GM18499 (cell line): ENCODE measurements at regions not wholly inside any gene's neighbourhood (a gene's known extent, or its start where the extent isn't known, plus 50 kb on each side); places are given as distances from the start of the nearest gene placed in this dataset.

Source experiments
- ATAC-seq: cut with Tn5 transposase; IDR thresholded peaks from one replicate; pipeline ENCODE4 v1.9.1; 2021; ENCODE audit warnings: moderate number of reproducible peaks; ENCODE audit not compliant: insufficient read depth, unreplicated experiment

DNA sequence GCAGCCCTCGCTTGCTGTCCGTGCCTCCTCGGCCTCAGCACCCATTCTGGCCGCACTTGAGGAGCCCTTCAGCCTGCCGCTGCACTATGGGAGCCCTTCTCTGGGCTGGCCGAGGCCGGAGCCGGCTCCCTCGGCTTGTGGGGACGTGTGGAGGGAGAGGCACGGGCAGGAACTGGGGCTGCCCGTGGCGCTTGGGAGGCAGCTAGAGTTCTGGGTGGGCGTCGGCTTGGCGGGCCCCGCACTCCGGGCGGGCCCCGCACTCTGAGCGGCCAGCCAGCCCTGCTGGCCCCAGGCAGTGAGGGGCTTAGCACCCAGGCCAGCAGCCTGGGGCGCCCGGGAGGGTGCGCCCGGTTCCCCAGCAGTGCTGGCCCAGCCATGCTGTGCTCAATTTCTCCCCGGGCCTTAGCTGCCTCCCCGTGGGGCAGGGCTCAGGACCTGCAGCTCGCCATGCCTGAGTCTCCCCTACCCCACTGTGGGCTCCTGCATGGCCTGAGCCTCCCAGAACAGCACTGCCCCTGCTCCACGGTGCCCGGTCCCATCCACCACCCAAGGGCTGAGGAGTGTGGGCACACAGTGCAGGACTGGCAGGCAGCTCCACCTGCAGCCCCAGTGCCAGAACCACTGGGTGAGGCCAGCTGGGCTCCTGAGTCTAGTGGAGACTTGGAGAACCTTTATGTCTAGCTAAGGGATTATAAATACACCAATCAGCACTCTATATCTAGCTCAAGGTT is 240.0 kb upstream of the PRR20A start:
- no peak for ATAC-seq

DNA sequence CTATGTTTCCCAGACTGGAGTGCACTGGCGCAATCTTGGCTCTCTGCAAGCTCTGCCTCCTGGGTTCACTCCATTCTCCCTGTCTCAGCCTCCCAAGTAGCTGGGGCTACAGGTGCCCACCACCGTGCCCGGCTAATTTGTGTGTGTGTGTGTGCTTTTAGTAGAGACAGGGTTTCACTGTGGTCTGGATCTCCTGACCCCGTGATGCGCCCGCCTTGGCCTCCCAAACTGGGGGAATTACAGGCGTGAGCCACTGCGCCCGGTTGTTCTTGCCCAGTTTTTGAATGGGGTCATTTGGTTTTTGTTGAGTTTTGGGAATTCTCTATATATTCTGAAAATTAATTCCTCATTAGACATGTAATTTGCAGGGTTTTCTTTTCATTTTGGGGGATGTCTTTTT is 238.4 kb upstream of the PRR20A start:
- ATAC-seq, result no peak

DNA sequence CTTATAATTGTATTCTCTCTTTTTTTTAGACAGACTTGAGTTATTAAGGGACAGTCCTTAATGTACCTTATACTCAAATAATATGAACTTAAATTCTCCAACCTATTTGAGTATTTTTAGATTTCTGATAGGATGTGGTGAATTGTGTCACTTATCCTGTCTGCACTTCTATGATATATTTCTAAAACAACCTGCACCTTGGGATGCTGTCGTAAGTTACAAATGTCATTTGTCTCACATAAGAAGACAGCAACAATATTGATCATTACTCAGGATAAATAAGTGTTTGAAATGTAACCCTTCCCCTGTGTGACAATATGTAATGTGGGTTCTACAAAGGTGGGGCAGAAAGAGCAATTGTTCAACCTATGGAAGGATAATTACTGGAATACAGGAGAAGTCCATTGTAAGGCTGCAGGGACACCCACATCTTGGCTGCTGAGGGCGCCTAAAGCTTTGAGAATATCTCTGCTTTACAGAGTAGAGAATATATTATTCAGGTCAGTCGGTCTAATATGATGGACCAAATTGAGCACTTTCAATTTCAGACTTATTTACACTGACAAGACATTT is 236.9 kb upstream of the PRR20A start:
- no peak for ATAC-seq

DNA sequence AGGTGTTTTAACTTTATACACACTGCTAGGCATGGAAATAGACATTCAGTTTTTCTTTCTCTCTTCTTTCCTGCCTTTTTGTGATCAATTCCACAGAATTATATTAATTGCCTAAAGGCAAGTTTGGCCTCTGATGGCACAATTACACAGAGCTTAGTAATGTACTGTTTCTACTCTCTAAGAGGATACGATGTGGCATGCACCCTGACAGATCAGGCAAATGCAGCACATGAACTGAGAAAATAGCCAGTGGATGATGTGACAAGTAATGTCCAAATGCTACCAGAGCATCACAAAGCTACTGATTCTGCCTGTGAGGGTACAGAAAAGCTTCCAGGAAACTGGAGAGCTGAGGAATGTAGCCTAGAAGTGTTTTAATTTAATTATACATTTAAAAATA is 233.8 kb upstream of the PRR20A start:
- no peak for ATAC-seq

DNA sequence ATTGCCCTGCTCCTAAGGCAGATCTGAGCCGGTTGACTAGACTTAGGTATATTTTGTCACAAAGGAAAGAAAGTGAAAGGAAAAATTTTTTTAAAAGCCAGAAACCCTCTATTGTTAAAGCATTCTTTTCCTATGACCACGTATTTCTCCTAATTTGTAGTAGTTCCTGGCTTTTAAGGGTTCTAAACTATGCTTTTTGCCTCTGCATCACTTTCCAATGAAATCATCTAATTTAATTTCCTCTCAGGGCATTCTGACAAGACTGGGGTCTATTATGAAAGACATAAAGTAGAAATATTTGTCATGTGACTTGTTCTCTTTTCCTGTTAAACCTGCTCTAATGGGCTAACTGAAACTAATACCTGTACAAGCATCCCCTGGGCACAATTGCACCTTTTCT is 233.0 kb upstream of the PRR20A start:
- no peak for ATAC-seq

DNA sequence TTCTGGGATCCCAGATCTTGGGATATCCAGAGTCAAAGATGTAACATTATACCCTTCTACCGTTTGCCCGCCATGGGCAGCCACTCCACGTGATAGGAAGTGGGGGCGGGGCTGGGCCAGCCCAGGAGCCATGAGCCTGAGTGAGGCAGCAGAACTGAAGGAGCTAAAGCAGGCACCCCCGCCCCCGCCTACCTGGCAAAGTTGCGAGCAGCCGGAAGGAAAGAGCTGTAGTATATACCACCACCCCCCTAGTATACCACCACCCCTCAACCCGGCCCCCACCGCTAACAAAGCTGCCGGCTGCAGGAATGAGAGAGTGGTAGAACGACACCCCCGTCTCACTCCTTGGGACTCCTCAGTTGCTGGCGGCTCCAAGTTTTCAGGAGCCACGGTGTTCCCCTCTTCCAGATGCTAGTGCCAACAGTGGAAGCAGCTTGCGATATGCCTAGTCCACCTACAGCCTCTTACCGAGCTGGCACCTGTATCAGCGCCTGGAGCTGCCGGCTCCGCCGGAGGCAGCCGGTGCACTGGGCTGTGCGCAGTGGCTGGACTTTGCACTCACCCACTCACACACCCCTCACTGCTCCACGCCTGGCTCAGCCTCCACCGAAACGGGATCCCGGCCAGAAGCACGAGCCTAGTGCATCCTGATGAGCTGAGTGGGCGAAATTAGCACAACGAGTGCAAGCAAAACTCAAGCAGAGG is 230.7 kb upstream of the PRR20A start:
- no peak for ATAC-seq

DNA sequence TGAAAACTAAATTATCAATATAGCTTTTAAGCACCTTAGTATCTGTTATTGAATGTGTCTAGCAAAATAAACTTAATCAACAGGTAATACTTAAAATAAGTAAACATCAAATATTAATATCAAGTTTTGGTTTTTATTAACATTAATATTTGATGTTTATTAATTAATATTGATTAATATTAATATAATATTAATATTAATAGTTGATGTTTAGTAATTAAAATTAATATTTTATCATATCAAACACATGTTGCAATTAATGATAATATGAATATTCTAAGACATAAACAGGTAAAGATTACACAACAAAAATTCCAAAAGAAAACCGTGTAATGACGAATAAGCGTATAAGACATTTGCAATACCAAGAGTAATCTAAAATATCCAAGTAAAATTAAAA is 222.8 kb upstream of the PRR20A start:
- ATAC-seq, result no peak

DNA sequence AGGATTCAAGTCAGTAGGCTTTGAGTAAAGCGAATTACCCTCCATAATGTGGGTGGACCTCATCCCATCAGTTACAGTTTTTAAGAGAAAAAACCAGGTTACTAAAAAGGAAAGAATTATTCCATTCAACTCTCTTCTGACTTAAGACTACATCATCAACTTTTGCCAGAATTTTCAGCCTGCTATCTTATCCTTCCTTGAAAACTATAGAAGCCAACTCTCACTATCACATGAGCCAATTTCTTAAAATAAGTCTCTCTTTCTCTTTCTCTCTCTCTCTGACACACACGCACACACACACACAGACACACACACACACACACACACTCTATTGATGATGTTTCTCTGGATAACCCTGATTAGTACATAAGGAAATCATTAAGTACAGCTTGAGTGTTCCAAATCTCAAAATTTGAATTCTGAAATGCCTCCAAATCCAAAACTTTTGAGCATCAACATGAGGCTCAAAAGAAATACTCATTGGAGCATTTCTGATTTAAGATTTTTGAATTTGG is 217.0 kb upstream of the PRR20A start:
- ATAC-seq, result no peak

DNA sequence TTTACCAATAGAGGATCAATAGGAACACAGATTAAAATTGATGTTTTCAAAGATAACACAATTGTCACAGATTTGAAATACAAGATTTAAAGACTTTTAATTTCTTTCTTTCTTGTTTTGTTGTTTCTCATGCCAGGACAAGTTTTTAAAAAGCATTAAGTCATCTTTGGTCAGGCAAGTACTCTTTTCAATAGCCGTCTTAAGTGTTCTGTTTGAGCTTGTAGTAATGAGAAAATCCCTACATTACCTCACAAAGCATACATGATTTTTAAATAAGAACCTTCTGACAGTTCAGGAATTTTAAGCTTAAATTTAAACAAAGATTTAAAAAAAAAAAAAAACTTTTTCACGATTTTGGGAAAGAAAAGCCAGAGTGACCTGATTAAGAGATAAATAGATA is 216.3 kb upstream of the PRR20A start:
- no peak for ATAC-seq

DNA sequence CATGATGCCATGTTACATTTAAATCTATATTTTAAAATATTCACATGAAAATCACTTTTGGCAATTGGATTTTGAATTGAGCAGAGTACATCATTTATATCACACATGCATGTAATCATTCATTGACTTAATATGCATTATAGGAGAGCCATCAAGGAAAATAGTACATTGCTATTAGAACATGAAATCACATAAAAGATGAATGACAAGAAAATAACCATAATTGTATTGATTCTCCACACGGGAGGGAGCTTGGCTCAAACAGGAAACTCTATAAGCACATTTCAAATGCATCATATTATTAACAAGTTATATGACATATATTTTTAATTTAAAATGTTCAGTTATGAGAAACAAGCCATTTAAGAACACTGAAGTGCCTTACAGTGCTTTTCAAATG is 208.6 kb upstream of the PRR20A start:
- ATAC-seq, result no peak

DNA sequence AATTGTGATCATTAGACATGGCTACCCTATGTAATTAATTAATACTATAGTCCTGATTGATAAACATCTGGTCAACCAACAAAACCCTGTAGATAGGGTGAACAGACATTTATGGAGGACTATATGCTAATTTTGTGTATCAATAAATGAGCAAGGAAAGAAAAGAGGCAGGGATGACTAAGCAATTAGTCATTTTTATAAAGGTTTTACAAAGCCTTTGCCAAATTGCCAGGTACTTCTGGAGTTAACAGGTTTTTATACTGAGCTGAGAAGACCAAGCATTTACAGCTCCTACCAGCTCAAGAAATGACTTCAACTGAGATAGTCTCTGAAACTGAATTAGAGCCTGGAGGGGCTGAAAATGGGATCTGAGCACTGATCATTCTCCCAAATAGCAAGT is 186.8 kb upstream of the PRR20A start:
- no peak for ATAC-seq

DNA sequence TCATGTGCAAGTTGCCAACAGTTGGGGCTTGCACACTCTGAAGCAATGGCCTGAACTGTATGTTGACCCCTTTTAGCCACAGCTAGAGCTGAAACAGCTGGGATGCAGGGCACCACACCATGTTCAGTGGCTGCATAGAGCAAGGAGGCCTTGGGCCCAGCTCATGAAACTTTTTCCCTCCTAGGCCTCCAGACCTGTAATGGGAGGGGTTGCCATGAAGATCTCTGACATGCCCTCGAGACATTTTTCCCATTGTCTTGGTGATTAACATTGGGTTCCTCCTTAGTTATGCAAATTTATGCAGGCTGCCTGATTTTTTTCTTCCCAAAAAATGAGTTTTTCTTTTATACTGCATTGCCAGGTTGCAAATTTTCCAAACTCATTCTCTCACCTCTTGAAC is 165.1 kb upstream of the PRR20A start:
- ATAC-seq, result no peak

DNA sequence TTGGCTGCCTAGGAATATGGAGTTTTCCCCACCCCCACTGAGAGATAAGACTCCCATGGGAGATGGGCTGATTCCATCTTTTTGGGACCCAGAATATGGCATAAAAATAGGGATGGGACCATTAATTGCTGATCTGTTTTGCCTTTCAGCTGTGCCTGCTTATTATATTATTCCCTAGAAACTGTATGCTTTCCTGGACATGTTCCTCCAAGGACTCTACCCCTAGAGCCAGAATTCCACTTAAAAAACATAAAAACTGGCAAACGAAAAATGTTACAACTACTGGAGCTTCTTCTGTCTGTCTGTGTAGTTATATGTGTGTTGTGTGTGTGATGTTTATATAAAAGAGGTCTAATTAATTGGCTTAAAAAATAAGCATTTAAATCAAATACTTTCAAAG is 159.9 kb upstream of the PRR20A start:
- no peak for ATAC-seq

DNA sequence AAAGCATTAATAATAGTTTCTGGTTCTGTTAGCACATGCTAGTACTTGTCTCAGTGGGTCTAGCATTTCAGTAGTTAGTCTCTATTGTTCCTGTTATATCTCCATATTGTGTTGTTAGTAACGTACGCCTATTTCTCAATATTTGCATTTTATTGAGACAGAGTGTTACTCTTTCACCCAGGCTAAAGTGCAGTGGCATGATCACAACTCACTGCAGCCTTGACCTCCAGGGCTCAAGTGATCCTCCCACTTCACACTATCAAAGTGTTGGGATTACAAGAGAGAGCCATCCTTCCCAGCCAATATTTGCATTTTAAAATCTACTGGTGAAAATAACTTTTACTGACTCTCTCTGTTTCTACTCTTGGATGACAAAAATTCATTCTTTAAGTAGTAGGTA is 154.6 kb upstream of the PRR20A start:
- no peak for ATAC-seq

DNA sequence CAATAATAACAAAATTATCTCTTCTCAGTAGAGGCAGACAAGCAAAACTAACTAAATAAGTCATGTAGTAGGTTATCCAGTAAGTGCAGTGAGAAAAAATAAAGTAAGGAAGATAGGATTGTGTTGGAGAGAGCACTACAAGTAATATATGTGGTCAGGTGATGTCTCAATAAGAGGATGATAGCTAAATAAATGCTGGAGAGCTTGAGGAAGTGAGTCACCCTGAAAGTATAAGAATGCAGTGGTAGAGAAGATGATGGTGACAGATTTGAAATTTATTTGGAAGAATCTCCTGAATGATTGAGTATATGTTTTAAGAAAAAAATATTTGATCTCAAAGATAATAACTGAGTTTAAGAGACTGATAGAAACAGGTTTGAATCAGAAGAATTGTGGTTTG is 152.2 kb upstream of the PRR20A start:
- ATAC-seq, result no peak

DNA sequence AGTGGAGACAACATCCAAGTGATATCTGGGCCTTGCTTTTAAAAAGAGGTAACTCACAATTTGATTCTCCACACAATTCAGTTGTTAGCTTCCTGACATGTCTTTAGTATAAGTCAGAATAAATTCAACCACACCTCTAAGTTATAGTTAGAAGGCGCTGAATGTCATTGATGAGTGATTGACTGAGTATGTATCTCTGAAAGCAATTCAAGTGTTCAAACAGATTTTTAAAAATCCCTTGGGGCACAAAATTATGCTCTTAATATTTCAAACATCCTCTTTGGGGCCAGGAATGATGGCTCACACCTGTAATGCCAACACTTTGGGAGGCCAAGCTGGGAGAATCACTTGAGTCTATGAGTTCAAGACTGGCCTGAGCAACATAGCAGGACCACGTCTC is 137.0 kb upstream of the PRR20A start:
- no peak for ATAC-seq

DNA sequence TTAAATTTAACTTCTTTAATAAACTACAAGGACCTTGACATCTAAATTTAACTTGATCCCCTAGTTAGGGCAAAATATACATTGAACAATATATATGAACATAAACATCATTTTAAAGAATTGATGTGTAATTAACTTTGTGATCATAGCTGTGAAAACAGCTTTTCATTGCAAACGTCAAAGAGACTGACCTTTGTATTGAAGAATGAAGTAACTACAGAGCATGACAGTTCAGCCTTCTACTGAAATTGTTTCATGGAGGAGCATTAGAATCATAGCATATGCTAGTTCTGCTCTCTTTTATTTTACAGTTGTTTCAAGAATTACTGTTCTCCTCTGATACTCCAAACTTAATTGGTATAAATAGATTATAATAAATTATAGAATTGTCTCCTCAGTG is 123.4 kb upstream of the PRR20A start:
- no peak for ATAC-seq

DNA sequence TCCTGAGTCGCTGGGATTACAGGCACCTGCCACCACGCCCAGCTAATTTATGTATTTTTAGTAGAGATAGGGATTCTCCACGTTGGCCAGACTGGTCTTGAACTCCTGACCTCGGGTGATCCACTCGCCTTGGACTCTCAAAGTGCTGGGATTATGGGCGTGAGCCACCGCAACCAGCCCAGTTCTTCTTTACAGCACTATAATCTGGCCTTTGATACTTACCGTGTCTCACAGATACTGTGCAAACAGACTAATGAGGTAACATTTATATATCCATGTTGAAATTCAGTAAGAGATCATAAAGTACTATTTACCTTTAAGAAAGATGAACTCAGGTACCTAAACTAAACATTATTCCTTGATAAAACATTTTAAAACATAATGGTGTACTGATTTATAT is 121.8 kb upstream of the PRR20A start:
- ATAC-seq, result no peak

DNA sequence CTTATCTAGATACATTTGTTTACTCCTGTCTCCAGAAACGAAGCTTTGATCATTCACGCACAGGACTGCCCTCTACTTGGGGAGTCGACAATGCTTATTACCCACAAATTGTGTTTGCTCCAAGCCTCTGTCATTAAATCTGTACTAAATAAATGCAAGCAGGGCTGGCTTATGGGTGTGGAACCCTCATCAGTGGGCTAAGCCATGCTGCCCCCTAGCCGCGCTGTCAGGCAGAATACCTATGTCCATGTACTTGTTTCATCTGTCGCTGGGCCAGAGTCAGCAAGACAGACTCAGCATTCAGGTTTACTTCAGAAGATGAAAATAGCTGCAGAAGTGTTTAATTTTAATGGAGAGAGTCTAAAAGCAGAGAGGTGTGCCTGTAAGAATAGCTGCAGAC is 110.0 kb upstream of the PRR20A start:
- no peak for ATAC-seq

DNA sequence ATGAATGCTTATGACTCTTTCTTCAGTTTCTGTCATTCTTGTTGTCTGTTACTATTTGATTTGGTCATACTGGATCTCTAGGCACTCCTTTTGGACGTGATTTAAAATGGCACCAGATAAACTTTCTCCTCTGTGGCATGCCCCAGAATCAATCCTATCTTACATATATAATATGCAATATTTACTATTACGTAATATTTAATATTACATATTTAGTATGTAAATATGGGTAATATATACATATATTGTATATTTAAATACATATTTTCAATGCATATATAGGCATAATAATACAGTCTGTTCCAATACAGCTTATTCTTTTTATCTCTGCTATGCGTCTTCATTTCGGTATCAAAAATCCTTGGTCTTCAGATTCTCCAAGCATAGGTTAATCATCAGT is 104.4 kb upstream of the PRR20A start:
- ATAC-seq, result no peak

DNA sequence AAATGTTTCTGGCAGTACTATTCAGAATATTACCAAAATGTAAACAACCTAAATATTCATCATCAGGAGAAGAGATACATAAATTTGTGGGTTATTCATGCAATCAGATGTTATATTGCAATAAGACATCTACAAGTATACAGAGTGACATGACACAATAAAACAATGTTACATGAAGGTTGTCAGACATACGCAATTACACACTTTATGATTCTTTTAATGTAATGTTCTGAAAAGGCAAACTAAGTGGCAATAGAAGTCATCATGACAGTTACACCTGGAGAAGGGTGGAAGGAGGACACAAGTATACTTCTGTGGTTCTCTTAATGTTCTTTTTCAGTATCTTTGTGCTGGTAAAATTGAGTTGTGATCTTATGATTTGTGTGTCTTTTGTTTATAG is 95.8 kb upstream of the PRR20A start:
- ATAC-seq, result no peak
